Kidney epithelial cell (primary cell): ENCODE measurements at regions not wholly inside any gene's neighbourhood (a gene's known extent, or its start where the extent isn't known, plus 50 kb on each side); places are given as distances from the start of the nearest gene placed in this dataset.

ENCODE experiments used
- DNase-seq: peaks from one replicate; pipeline ENCODE4 v3.0.0-alpha.2; 2010; ENCODE audit warnings: low read depth
- H3K27me3 ChIP-seq: 2 replicates; pipeline ENCODE4 v1.6.0; 2011; ENCODE audit warnings: low read length; ENCODE audit not compliant: control insufficient read depth, insufficient read depth
- H3K36me3 ChIP-seq: 2 replicates; pipeline ENCODE4 v1.5.1; 2011; ENCODE audit warnings: low read length; ENCODE audit not compliant: control insufficient read depth, insufficient read depth
- H3K4me3 ChIP-seq: 2 replicates; pipeline ENCODE4 v1.5.1; 2011; ENCODE audit warnings: low read depth, mild to moderate bottlenecking, control low read depth, low read length
- TF ChIP-seq, protein P1 (sequence below): IDR thresholded peaks from 2 replicates; pipeline ENCODE4 v1.5.1; 2011; ENCODE audit warnings: mild to moderate bottlenecking, moderate library complexity, low read length, control low read depth, inconsistent platforms; ENCODE audit not compliant: insufficient read depth, poor library complexity, severe bottlenecking

DNA sequence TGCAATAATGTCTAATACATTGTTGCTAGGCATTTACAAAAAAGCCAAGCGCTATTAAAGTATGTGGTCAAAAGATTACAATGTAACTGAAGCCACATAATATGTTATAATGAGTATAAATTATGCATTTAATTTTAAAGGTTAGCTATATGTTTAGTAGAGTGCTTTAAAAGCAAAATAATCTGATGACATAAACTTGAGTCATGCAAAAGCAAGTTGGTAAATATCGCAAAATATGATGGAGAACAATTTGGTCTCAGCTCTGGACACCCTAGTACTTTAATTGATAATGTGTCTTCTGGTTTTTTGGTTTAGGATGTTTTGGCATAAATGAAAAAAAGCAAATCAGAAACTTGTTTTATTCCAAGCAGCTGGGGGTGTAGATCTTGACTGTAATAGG, 188.6 kb upstream of the RREB1 start:
- Histone ChIP-seq H3K4me3 (no peak overlapping the region), H3K36me3 (no peaks in the 10 kb centered on the region), H3K27me3 (no peaks in the 10 kb centered on the region)
- no peak for DNase-seq
- TF ChIP-seq, protein P1, sequence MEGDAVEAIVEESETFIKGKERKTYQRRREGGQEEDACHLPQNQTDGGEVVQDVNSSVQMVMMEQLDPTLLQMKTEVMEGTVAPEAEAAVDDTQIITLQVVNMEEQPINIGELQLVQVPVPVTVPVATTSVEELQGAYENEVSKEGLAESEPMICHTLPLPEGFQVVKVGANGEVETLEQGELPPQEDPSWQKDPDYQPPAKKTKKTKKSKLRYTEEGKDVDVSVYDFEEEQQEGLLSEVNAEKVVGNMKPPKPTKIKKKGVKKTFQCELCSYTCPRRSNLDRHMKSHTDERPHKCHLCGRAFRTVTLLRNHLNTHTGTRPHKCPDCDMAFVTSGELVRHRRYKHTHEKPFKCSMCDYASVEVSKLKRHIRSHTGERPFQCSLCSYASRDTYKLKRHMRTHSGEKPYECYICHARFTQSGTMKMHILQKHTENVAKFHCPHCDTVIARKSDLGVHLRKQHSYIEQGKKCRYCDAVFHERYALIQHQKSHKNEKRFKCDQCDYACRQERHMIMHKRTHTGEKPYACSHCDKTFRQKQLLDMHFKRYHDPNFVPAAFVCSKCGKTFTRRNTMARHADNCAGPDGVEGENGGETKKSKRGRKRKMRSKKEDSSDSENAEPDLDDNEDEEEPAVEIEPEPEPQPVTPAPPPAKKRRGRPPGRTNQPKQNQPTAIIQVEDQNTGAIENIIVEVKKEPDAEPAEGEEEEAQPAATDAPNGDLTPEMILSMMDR = no peak

- H3K4me3 ChIP-seq = no peak overlapping the region
Measured at GRCh38 chr6:6920114-6920986, 187.4 kb upstream of the RREB1 start.

DNA sequence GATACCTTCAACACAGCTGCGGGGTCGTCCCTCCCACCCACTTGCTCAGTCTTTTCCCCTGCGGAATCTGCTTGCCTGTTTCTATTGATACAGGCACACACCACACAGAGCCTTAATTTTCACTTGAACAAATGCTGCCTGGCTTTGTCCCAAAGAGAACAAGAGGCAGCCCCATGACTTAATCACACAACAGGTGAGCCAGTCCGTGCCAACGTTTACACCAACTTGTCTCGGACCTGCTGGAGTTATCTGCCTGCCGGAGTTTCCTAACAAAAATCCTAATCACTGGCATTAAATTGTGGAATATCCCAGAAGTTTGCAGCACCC, 186.8 kb upstream of the RREB1 start:
- no peaks in the 10 kb centered on the region for H3K36me3 ChIP-seq

More at GRCh38 chr6:6920114-6920986, 187.4 kb upstream of the RREB1 start:
- Histone ChIP-seq H3K36me3 (no peaks in the 10 kb centered on the region), H3K27me3 (no peaks in the 10 kb centered on the region)
- TF ChIP-seq, protein P1 = no peak
- no peak for DNase-seq

DNA sequence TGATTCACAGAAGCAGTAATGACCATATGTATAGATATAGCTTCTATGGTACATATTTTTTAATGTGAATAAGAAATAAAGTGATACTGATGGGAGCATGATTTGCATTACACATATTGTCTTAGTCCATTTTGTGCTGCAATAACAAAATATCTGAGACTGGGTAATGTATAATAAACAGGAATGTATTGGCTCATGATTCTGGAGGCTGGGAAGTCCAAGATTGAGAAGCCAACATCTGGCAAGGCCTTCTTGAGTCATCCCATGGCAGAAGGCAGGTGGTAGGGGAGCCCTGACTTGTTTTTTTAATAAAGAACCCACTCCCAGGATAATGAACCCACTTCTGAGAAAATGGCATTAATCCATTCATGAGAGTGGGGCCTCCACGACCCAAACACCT, 185.6 kb upstream of the RREB1 start:
- no peak overlapping the region for H3K4me3 ChIP-seq
- no peaks in the 10 kb centered on the region for H3K27me3 ChIP-seq
- no peaks in the 10 kb centered on the region for H3K36me3 ChIP-seq
- DNase-seq = no peak
- TF ChIP-seq, protein P1 = no peak

More for the DNA sequence above, 186.8 kb upstream of the RREB1 start:
- Histone ChIP-seq H3K4me3 (no peak overlapping the region), H3K27me3 (no peaks in the 10 kb centered on the region)
- no peak for DNase-seq
- TF ChIP-seq, protein P1 = no peak

DNA sequence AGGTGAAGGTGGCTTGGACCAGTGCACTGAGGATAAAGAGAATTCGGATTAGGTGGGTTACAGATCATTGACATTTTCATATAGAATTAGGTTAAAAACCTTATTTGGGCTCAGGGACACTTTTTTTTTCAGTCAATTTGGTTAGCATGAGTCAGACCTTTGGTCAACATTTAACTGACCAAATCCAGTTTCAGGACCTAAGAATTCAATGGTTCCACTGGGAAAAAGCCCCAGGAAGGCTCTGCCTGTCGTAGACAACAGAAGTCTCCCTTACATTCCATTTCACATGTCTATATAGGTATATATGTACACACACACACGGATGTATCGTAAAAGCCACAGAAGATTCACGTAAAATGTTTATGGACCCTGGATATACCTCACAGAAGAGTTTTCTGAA, 184.2 kb upstream of the RREB1 start:
- H3K4me3 ChIP-seq = no peak overlapping the region
- DNase-seq = no peak
- no peaks in the 10 kb centered on the region for H3K27me3 ChIP-seq
- no peaks in the 10 kb centered on the region for H3K36me3 ChIP-seq
- TF ChIP-seq, protein P1 = no peak

DNA sequence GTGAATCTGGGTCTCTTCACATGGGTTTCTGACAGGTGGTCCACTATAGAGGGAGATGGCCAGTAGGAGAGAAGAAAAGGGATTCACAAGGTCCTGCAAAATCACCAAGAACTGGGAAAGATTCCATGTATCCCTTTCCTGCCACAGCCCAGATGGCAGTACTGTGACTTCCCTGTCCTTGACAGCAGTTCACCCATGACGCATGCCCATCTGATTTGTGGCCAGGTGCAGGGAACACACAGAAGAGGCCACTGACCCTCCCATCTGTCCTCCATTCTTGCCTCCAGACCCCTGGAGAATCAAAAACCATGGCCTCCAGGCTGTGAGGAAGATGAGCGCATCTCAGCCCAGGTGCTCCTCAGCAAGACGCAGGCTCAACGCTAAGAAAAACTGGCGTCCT, 183.1 kb upstream of the RREB1 start:
- no peak for DNase-seq
- no peaks in the 10 kb centered on the region for H3K27me3 ChIP-seq
- TF ChIP-seq, protein P1 = no peak
- no peaks in the 10 kb centered on the region for H3K36me3 ChIP-seq
- H3K4me3 ChIP-seq = no peak overlapping the region
